ENCODE measurements at regions not wholly inside any gene's neighbourhood (a gene's known extent, or its start where the extent isn't known, plus 50 kb on each side); places are given as distances from the start of the nearest gene placed in this dataset.

- TF ChIP-seq STAT6 (CRISPR knock-in tag; conservative IDR thresholded peaks at IDR 0.05; ENCODE audit: low read depth), result no peak
- TF ChIP-seq, protein P1, sequence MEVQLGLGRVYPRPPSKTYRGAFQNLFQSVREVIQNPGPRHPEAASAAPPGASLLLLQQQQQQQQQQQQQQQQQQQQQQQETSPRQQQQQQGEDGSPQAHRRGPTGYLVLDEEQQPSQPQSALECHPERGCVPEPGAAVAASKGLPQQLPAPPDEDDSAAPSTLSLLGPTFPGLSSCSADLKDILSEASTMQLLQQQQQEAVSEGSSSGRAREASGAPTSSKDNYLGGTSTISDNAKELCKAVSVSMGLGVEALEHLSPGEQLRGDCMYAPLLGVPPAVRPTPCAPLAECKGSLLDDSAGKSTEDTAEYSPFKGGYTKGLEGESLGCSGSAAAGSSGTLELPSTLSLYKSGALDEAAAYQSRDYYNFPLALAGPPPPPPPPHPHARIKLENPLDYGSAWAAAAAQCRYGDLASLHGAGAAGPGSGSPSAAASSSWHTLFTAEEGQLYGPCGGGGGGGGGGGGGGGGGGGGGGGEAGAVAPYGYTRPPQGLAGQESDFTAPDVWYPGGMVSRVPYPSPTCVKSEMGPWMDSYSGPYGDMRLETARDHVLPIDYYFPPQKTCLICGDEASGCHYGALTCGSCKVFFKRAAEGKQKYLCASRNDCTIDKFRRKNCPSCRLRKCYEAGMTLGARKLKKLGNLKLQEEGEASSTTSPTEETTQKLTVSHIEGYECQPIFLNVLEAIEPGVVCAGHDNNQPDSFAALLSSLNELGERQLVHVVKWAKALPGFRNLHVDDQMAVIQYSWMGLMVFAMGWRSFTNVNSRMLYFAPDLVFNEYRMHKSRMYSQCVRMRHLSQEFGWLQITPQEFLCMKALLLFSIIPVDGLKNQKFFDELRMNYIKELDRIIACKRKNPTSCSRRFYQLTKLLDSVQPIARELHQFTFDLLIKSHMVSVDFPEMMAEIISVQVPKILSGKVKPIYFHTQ (CRISPR knock-in tag; IDR thresholded peaks at IDR 0.05), result no peak
- no peak for TF ChIP-seq SP1 (CRISPR knock-in tag; conservative IDR thresholded peaks at IDR 0.05)
- no peak for TF ChIP-seq TP53 (CRISPR knock-in tag; IDR thresholded peaks at IDR 0.05)
- TF ChIP-seq CDX4 (CRISPR knock-in tag; IDR thresholded peaks at IDR 0.05; ENCODE audit: borderline replicate concordance), result no peak
- no peak for TF ChIP-seq ZNF671 (CRISPR knock-in tag; IDR thresholded peaks at IDR 0.05)
- no peak for TF ChIP-seq MAX (CRISPR knock-in tag; IDR thresholded peaks at IDR 0.05)
- no peak for TF ChIP-seq FOXP1 (CRISPR knock-in tag; IDR thresholded peaks at IDR 0.05; ENCODE audit: borderline replicate concordance)
- TF ChIP-seq ZNF219 (CRISPR knock-in tag; IDR thresholded peaks at IDR 0.05; ENCODE audit: borderline replicate concordance), result no peak
- TF ChIP-seq IRF2 (CRISPR knock-in tag; IDR thresholded peaks at IDR 0.05; ENCODE audit: borderline replicate concordance, low read depth), result no peak
- no peak for TF ChIP-seq NFATC4 (CRISPR knock-in tag; IDR thresholded peaks at IDR 0.05)
- TF ChIP-seq, protein P2, sequence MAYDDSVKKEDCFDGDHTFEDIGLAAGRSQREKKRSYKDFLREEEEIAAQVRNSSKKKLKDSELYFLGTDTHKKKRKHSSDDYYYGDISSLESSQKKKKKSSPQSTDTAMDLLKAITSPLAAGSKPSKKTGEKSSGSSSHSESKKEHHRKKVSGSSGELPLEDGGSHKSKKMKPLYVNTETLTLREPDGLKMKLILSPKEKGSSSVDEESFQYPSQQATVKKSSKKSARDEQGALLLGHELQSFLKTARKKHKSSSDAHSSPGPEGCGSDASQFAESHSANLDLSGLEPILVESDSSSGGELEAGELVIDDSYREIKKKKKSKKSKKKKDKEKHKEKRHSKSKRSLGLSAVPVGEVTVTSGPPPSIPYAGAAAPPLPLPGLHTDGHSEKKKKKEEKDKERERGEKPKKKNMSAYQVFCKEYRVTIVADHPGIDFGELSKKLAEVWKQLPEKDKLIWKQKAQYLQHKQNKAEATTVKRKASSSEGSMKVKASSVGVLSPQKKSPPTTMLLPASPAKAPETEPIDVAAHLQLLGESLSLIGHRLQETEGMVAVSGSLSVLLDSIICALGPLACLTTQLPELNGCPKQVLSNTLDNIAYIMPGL (CRISPR knock-in tag; IDR thresholded peaks at IDR 0.05), result no peak
- TF ChIP-seq, protein P3, sequence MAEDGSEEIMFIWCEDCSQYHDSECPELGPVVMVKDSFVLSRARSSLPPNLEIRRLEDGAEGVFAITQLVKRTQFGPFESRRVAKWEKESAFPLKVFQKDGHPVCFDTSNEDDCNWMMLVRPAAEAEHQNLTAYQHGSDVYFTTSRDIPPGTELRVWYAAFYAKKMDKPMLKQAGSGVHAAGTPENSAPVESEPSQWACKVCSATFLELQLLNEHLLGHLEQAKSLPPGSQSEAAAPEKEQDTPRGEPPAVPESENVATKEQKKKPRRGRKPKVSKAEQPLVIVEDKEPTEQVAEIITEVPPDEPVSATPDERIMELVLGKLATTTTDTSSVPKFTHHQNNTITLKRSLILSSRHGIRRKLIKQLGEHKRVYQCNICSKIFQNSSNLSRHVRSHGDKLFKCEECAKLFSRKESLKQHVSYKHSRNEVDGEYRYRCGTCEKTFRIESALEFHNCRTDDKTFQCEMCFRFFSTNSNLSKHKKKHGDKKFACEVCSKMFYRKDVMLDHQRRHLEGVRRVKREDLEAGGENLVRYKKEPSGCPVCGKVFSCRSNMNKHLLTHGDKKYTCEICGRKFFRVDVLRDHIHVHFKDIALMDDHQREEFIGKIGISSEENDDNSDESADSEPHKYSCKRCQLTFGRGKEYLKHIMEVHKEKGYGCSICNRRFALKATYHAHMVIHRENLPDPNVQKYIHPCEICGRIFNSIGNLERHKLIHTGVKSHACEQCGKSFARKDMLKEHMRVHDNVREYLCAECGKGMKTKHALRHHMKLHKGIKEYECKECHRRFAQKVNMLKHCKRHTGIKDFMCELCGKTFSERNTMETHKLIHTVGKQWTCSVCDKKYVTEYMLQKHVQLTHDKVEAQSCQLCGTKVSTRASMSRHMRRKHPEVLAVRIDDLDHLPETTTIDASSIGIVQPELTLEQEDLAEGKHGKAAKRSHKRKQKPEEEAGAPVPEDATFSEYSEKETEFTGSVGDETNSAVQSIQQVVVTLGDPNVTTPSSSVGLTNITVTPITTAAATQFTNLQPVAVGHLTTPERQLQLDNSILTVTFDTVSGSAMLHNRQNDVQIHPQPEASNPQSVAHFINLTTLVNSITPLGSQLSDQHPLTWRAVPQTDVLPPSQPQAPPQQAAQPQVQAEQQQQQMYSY (CRISPR knock-in tag; IDR thresholded peaks at IDR 0.05), result no peak
- no peak for TF ChIP-seq ZNF138 (CRISPR knock-in tag; conservative IDR thresholded peaks at IDR 0.05)
- TF ChIP-seq TCF7 (CRISPR knock-in tag; IDR thresholded peaks at IDR 0.05; ENCODE audit: low read depth), result no peak
- no peak for TF ChIP-seq ZBTB43 (CRISPR knock-in tag; IDR thresholded peaks at IDR 0.05)
These were observed 140.1 kb downstream of the NOL4 start (continued) for GRCh38 chr18:34084635-34085034.

Data from WTC11 (cell line).